DND-41 (cell line): ENCODE measurements at regions not wholly inside any gene's neighbourhood (a gene's known extent, or its start where the extent isn't known, plus 50 kb on each side); places are given as distances from the start of the nearest gene placed in this dataset.

Source experiments
- ATAC-seq: fragments of 200-7000 bp; cut with Tn5 transposase; 3 replicates; pipeline ENCODE4 v1.9.1; 2021; ENCODE audit warnings: low read depth; ENCODE audit not compliant: insufficient read depth
- DNase-seq: peaks from one replicate; pipeline ENCODE4 v3.0.0-alpha.2; 2020
- H2AFZ ChIP-seq: 2 replicates; pipeline ENCODE4 v1.6.0; 2012; ENCODE audit warnings: low read depth, low read length
- H3K27ac ChIP-seq: 2 replicates; pipeline ENCODE4 v1.5.1; 2012; ENCODE audit warnings: low read length, inconsistent platforms
- H3K27me3 ChIP-seq: fragments of 200-600 bp; sonication (generic); 2 replicates; pipeline ENCODE4 v1.6.0; 2012; ENCODE audit warnings: low read length, mild to moderate bottlenecking, inconsistent platforms; ENCODE audit not compliant: insufficient read depth, poor library complexity
- H3K36me3 ChIP-seq: 2 replicates; pipeline ENCODE4 v1.5.1; 2012; ENCODE audit warnings: low read length, inconsistent platforms; ENCODE audit not compliant: insufficient read depth
- H3K4me1 ChIP-seq: 2 replicates; pipeline ENCODE4 v1.5.1; 2012; ENCODE audit warnings: mild to moderate bottlenecking, low read length; ENCODE audit not compliant: insufficient read depth
- H3K4me2 ChIP-seq: 2 replicates; pipeline ENCODE4 v1.6.0; 2012; ENCODE audit warnings: mild to moderate bottlenecking, moderate library complexity, low read length, inconsistent platforms; ENCODE audit not compliant: insufficient read depth
- H3K4me3 ChIP-seq, 2 experiments: fragments of 200-600 bp in 1 of 2; shearing (Covaris generic) in 1 of 2; 2 replicates each; pipeline ENCODE4 v1.5.1; 2012 to 2016; ENCODE audit warnings: inconsistent platforms in 2 of 2, low read length in 2 of 2, mild to moderate bottlenecking in 2 of 2, low read depth in 1 of 2, moderate library complexity in 1 of 2
- H3K79me2 ChIP-seq: 2 replicates; pipeline ENCODE4 v1.6.0; 2012; ENCODE audit warnings: low read length, inconsistent platforms; ENCODE audit not compliant: insufficient read depth
- H3K9ac ChIP-seq: 2 replicates; pipeline ENCODE4 v1.6.0; 2012; ENCODE audit warnings: low read depth, mild to moderate bottlenecking, inconsistent platforms, low read length, moderate library complexity
- H3K9me3 ChIP-seq: 2 replicates; pipeline ENCODE4 v1.5.1; 2012; ENCODE audit warnings: low read length, moderate library complexity, mild to moderate bottlenecking, inconsistent platforms; ENCODE audit not compliant: insufficient read depth, severe bottlenecking
- H4K20me1 ChIP-seq: 2 replicates; pipeline ENCODE4 v1.6.0; 2012; ENCODE audit warnings: low read length; ENCODE audit not compliant: insufficient read depth
- CTCF ChIP-seq: IDR thresholded peaks from 2 replicates; pipeline ENCODE4 v1.5.1; 2012; ENCODE audit warnings: borderline replicate concordance, low read length, moderate library complexity, mild to moderate bottlenecking; ENCODE audit not compliant: poor library complexity, severe bottlenecking; ENCODE audit errors: extremely low read depth
- EZH2 ChIP-seq: IDR thresholded peaks from 3 replicates; pipeline ENCODE4 v1.6.1; 2012; ENCODE audit warnings: borderline replicate concordance, low read depth, mild to moderate bottlenecking, moderate library complexity, low read length, inconsistent platforms; ENCODE audit not compliant: severe bottlenecking

- no peak overlapping the region for H2AFZ ChIP-seq
- H3K36me3 ChIP-seq = no peaks in the 10 kb centered on the region
- no peak for TF ChIP-seq EZH2
- no peak for TF ChIP-seq CTCF
- H4K20me1 ChIP-seq = no peaks in the 10 kb centered on the region
- H3K9ac ChIP-seq = no peak overlapping the region
- DNase-seq (no peak), ATAC-seq (no peak)
- H3K4me3 ChIP-seq = no peak overlapping the region
- no peak overlapping the region for H3K4me2 ChIP-seq
- no peak overlapping the region for H3K27ac ChIP-seq
- no peaks in the 10 kb centered on the region for H3K9me3 ChIP-seq
- H3K4me1 ChIP-seq = no peaks in the 10 kb centered on the region
- H3K79me2 ChIP-seq = no peaks in the 10 kb centered on the region
- H3K27me3 ChIP-seq = peaks cover 3% of the 10 kb centered on the region
These were observed 964.9 kb downstream of the MAT2B start for GRCh38 chr5:164470312-164470711.

DNA sequence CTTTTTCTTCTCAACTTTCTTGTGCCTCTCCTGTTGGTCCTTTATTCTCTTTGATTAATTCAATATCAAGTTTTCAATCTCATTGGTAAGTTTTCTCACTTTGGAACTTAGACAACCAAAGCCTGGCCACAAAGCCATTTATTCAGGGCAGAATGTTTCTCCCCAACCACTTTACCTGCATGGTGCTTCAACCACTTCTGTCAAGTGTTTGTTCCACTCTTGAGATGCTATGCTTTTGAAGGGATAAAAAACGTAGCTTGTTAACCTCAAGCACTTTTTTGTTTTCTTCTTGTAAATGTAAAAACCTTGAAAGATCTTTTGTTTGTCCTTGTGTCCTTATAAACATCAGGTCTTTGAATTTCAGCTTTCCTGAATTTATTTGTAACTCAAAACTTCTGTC lies 966.7 kb downstream of the MAT2B start:
- Histone ChIP-seq H3K9me3 (no peaks in the 10 kb centered on the region), H3K4me2 (no peak overlapping the region), H3K27ac (no peak overlapping the region), H3K36me3 (no peaks in the 10 kb centered on the region), H3K79me2 (no peaks in the 10 kb centered on the region), H3K4me3 (no peak overlapping the region), H3K27me3 (peaks cover 3% of the 10 kb centered on the region), H2AFZ (no peak overlapping the region), H3K9ac (no peak overlapping the region), H4K20me1 (no peaks in the 10 kb centered on the region), H3K4me1 (no peaks in the 10 kb centered on the region)
- TF ChIP-seq CTCF (no peak), EZH2 (no peak)
- DNase-seq = no peak
- no peak for ATAC-seq

DNA sequence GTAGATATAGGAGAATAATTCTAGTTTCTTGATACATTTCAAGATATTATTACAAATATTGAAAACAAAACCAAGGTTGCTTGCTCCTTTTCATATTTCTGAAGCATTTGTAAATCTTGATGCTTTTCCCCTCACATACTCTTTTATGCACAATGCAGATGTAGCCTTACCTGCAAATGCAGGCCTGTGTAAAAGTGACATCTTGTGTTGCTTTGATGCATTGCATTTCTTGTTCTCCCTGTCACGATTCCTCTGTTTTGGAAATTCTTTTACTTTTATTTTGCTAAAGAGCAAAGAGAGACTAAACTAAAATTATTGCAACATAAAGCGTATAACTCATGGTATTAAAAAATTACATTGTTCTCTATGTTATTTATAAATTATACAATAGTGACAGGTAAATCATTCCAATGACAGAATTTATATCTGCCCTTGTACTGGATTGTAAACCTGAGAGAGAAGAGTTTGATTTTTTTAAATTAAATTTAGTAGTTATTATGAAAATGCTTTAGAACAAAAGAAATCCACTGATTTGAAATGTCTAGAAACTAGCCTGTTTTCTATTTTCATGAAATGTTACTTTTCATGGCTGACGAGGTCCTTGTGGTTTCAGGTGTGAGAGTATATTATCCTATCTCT lies 970.0 kb downstream of the MAT2B start:
- no peaks in the 10 kb centered on the region for H3K9me3 ChIP-seq
- no peak overlapping the region for H3K4me3 ChIP-seq
- H3K9ac ChIP-seq = no peak overlapping the region
- ATAC-seq (no peak), DNase-seq (no peak)
- H3K27ac ChIP-seq = no peak overlapping the region
- no peak overlapping the region for H2AFZ ChIP-seq
- TF ChIP-seq EZH2 = no peak
- TF ChIP-seq CTCF = peak; percentile 45
- H3K79me2 ChIP-seq = no peaks in the 10 kb centered on the region
- no peaks in the 10 kb centered on the region for H3K27me3 ChIP-seq
- H3K4me1 ChIP-seq = no peaks in the 10 kb centered on the region
- H3K4me2 ChIP-seq = no peak overlapping the region
- H3K36me3 ChIP-seq = no peaks in the 10 kb centered on the region
- H4K20me1 ChIP-seq = no peaks in the 10 kb centered on the region

- Histone ChIP-seq H3K9me3 (no peaks in the 10 kb centered on the region), H3K36me3 (no peaks in the 10 kb centered on the region), H2AFZ (no peak overlapping the region), H3K4me1 (no peaks in the 10 kb centered on the region), H3K4me3 (no peak overlapping the region), H3K4me2 (no peak overlapping the region), H3K9ac (no peak overlapping the region), H3K79me2 (no peaks in the 10 kb centered on the region), H3K27ac (no peak overlapping the region), H4K20me1 (no peaks in the 10 kb centered on the region), H3K27me3 (no peaks in the 10 kb centered on the region)
- TF ChIP-seq EZH2 (no peak), CTCF (no peak)
- ATAC-seq = no peak
- DNase-seq = no peak
These were observed 975.9 kb downstream of the MAT2B start for GRCh38 chr5:164481270-164481669.
